GM10266 (cell line): ENCODE measurements at regions not wholly inside any gene's neighbourhood (a gene's known extent, or its start where the extent isn't known, plus 50 kb on each side); places are given as distances from the start of the nearest gene placed in this dataset.
"Not testable (repeated sequence)": the region's sequence is repeated elsewhere in the genome, so short reads cannot be mapped to it uniquely, and the experiment has no call there.

Experiments
- DNase-seq: peaks from one replicate; pipeline ENCODE4 v3.0.0; 2012; ENCODE audit errors: extremely low spot score
- CTCF ChIP-seq: IDR thresholded peaks from 2 replicates; pipeline ENCODE4 v1.5.1; 2012; ENCODE audit warnings: mild to moderate bottlenecking, low read depth; ENCODE audit not compliant: control insufficient read depth, insufficient read depth; ENCODE audit errors: missing control alignments

GRCh38 chr11:22554221-22554620 lies 71.4 kb downstream of the FANCF start:
- DNase-seq = no peak
- TF ChIP-seq CTCF = no peak

GRCh38 chr11:22552885-22553284 lies 72.7 kb downstream of the FANCF start:
- no peak for DNase-seq
- no peak for TF ChIP-seq CTCF

GRCh38 chr11:22546746-22547145 lies 78.9 kb downstream of the FANCF start:
- no peak for DNase-seq
- no peak for TF ChIP-seq CTCF

- TF ChIP-seq CTCF = no peak
- DNase-seq = no peak
Observed at GRCh38 chr11:22543261-22543660, 82.4 kb downstream of the FANCF start.

GRCh38 chr11:22539821-22540256 lies 85.8 kb downstream of the FANCF start:
- DNase-seq = peak; percentile 11
- peak; percentile 16 for TF ChIP-seq CTCF

- DNase-seq = no peak
Observed at GRCh38 chr11:22536071-22536470, 89.6 kb downstream of the FANCF start.

GRCh38 chr11:22528612-22529429 lies 96.8 kb downstream of the FANCF start:
- not testable (repeated sequence) for DNase-seq

More at GRCh38 chr11:22536071-22536470, 89.6 kb downstream of the FANCF start:
- no peak for TF ChIP-seq CTCF

GRCh38 chr11:22522225-22522624 lies 103.4 kb downstream of the FANCF start:
- DNase-seq = no peak
- no peak for TF ChIP-seq CTCF
